Skeletal muscle satellite cell (primary cell): ENCODE measurements at regions not wholly inside any gene's neighbourhood (a gene's known extent, or its start where the extent isn't known, plus 50 kb on each side); places are given as distances from the start of the nearest gene placed in this dataset.

Experiments used
- H3K27me3 ChIP-seq: 2 replicates; pipeline ENCODE4 v1.7.0; 2013; ENCODE audit warnings: low read length; ENCODE audit not compliant: control insufficient read depth, insufficient read depth
- H3K36me3 ChIP-seq: 2 replicates; pipeline ENCODE4 v1.7.0; 2013; ENCODE audit warnings: mild to moderate bottlenecking, control low read depth, low read length; ENCODE audit not compliant: insufficient read depth
- H3K4me1 ChIP-seq: 2 replicates; pipeline ENCODE4 v1.7.0; 2013; ENCODE audit warnings: low read length; ENCODE audit not compliant: control insufficient read depth, insufficient read depth
- H3K4me2 ChIP-seq: 2 replicates; pipeline ENCODE4 v1.7.0; 2013; ENCODE audit warnings: mild to moderate bottlenecking, low read length
- H3K4me3 ChIP-seq: 2 replicates; pipeline ENCODE4 v1.7.0; 2013; ENCODE audit warnings: low read length
- H3K9ac ChIP-seq: 2 replicates; pipeline ENCODE4 v1.7.0; 2013; ENCODE audit warnings: mild to moderate bottlenecking, low read depth, low read length, moderate library complexity
- H3K9me3 ChIP-seq: replicated peaks from 2 replicates; pipeline ENCODE4 v1.7.0; 2013; ENCODE audit warnings: mild to moderate bottlenecking, control low read depth, low read length

- no peak overlapping the region for H3K4me3 ChIP-seq
- no peaks in the 10 kb centered on the region for H3K36me3 ChIP-seq
- H3K4me2 ChIP-seq, result no peak overlapping the region
- H3K9ac ChIP-seq, result no peak overlapping the region
- H3K9me3 ChIP-seq, result no peaks in the 10 kb centered on the region
- no peaks in the 10 kb centered on the region for H3K27me3 ChIP-seq
- H3K4me1 ChIP-seq, result no peaks in the 10 kb centered on the region
These were observed 306.0 kb upstream of the MARCKS start for GRCh38 chr6:113551168-113551567.

GRCh38 chr6:113556775-113557174, 300.4 kb upstream of the MARCKS start:
- Histone ChIP-seq H3K27me3 (no peaks in the 10 kb centered on the region), H3K9ac (no peak overlapping the region), H3K4me3 (no peak overlapping the region), H3K36me3 (no peaks in the 10 kb centered on the region), H3K4me1 (peaks cover 37% of the 10 kb centered on the region), H3K4me2 (no peak overlapping the region), H3K9me3 (no peaks in the 10 kb centered on the region)

GRCh38 chr6:113558431-113558830, 298.7 kb upstream of the MARCKS start:
- Histone ChIP-seq H3K4me2 (peak overlapping the region; percentile 54), H3K36me3 (no peaks in the 10 kb centered on the region), H3K27me3 (no peaks in the 10 kb centered on the region), H3K4me1 (peaks cover 37% of the 10 kb centered on the region), H3K9ac (peak overlapping the region; percentile 73), H3K4me3 (no peak overlapping the region), H3K9me3 (no peaks in the 10 kb centered on the region)

- Histone ChIP-seq H3K9me3 (no peaks in the 10 kb centered on the region), H3K36me3 (no peaks in the 10 kb centered on the region), H3K27me3 (no peaks in the 10 kb centered on the region), H3K4me2 (peak overlapping the region; percentile 54), H3K4me1 (peaks cover 37% of the 10 kb centered on the region), H3K9ac (peak overlapping the region; percentile 73), H3K4me3 (peak overlapping the region; percentile 32)
These were observed 298.2 kb upstream of the MARCKS start for GRCh38 chr6:113558966-113559365.

- peak overlapping the region; percentile 35 for H3K4me2 ChIP-seq
- H3K36me3 ChIP-seq, result no peaks in the 10 kb centered on the region
- H3K9me3 ChIP-seq, result no peaks in the 10 kb centered on the region
- peaks cover 51% of the 10 kb centered on the region for H3K4me1 ChIP-seq
- H3K9ac ChIP-seq, result peak overlapping the region; percentile 62
- H3K4me3 ChIP-seq, result peak overlapping the region; percentile 1
- H3K27me3 ChIP-seq, result no peaks in the 10 kb centered on the region
These were observed 296.8 kb upstream of the MARCKS start for GRCh38 chr6:113560376-113560775.

- H3K4me1 ChIP-seq, result peaks cover 56% of the 10 kb centered on the region
- no peak overlapping the region for H3K4me3 ChIP-seq
- peak overlapping the region; percentile 62 for H3K9ac ChIP-seq
- H3K9me3 ChIP-seq, result no peaks in the 10 kb centered on the region
- no peaks in the 10 kb centered on the region for H3K27me3 ChIP-seq
- peak overlapping the region; percentile 35 for H3K4me2 ChIP-seq
- H3K36me3 ChIP-seq, result no peaks in the 10 kb centered on the region
These were observed 296.2 kb upstream of the MARCKS start for GRCh38 chr6:113560908-113561307.

GRCh38 chr6:113562248-113562647, 294.9 kb upstream of the MARCKS start:
- Histone ChIP-seq H3K9me3 (no peaks in the 10 kb centered on the region), H3K4me2 (no peak overlapping the region), H3K27me3 (no peaks in the 10 kb centered on the region), H3K4me3 (no peak overlapping the region), H3K4me1 (peaks cover 56% of the 10 kb centered on the region), H3K36me3 (no peaks in the 10 kb centered on the region), H3K9ac (no peak overlapping the region)

- H3K36me3 ChIP-seq, result no peaks in the 10 kb centered on the region
- peak overlapping the region; percentile 77 for H3K4me2 ChIP-seq
- no peaks in the 10 kb centered on the region for H3K9me3 ChIP-seq
- peak overlapping the region; percentile 53 for H3K9ac ChIP-seq
- peaks cover 40% of the 10 kb centered on the region for H3K4me1 ChIP-seq
- peak overlapping the region; percentile 55 for H3K4me3 ChIP-seq
- no peaks in the 10 kb centered on the region for H3K27me3 ChIP-seq
These were observed 292.6 kb upstream of the MARCKS start for GRCh38 chr6:113564371-113565171.

- Histone ChIP-seq H3K9ac (peak overlapping the region; percentile 53), H3K36me3 (no peaks in the 10 kb centered on the region), H3K9me3 (no peaks in the 10 kb centered on the region), H3K4me2 (peak overlapping the region; percentile 77), H3K27me3 (no peaks in the 10 kb centered on the region), H3K4me3 (peak overlapping the region; percentile 55), H3K4me1 (peaks cover 32% of the 10 kb centered on the region)
These were observed 291.8 kb upstream of the MARCKS start for GRCh38 chr6:113565306-113565705.

- no peaks in the 10 kb centered on the region for H3K36me3 ChIP-seq
- H3K4me2 ChIP-seq, result no peak overlapping the region
- peaks cover 7% of the 10 kb centered on the region for H3K4me1 ChIP-seq
- no peaks in the 10 kb centered on the region for H3K9me3 ChIP-seq
- no peak overlapping the region for H3K4me3 ChIP-seq
- H3K27me3 ChIP-seq, result no peaks in the 10 kb centered on the region
- no peak overlapping the region for H3K9ac ChIP-seq
These were observed 287.0 kb upstream of the MARCKS start for GRCh38 chr6:113570161-113570560.

- Histone ChIP-seq H3K27me3 (no peaks in the 10 kb centered on the region), H3K4me1 (peaks cover 3% of the 10 kb centered on the region)
These were observed 286.5 kb upstream of the MARCKS start for GRCh38 chr6:113570641-113571040.

GRCh38 chr6:113574147-113574546, 283.0 kb upstream of the MARCKS start:
- H3K4me2 ChIP-seq, result no peak overlapping the region
- H3K36me3 ChIP-seq, result no peaks in the 10 kb centered on the region
- no peak overlapping the region for H3K4me3 ChIP-seq
- no peaks in the 10 kb centered on the region for H3K9me3 ChIP-seq
- H3K9ac ChIP-seq, result no peak overlapping the region
- H3K27me3 ChIP-seq, result no peaks in the 10 kb centered on the region
- no peaks in the 10 kb centered on the region for H3K4me1 ChIP-seq

More at GRCh38 chr6:113570641-113571040, 286.5 kb upstream of the MARCKS start:
- Histone ChIP-seq H3K4me3 (no peak overlapping the region), H3K36me3 (no peaks in the 10 kb centered on the region), H3K4me2 (no peak overlapping the region), H3K9ac (no peak overlapping the region), H3K9me3 (no peaks in the 10 kb centered on the region)
